ENCODE measurements at regions not wholly inside any gene's neighbourhood (a gene's known extent, or its start where the extent isn't known, plus 50 kb on each side); places are given as distances from the start of the nearest gene placed in this dataset.

DNA sequence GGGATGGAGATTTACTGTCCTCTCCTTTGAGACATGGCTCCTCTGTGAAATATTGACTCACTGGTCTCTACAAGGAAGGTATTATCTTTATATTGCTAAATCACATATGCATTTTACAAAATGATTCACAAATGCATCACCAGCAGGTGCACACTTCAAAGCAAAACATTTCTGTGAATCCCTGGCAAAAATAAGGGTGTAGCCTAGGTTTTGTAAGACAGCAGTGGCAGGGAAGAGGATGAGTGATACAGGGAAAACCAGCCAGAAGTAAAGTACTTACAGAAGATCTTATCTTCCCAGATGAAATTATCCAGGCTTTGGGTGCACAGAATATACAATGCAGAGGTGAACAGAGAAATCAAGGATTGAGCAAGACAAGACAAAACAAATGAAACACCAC, 1094.6 kb downstream of the GATA3 start:
- TF ChIP-seq, protein P1, sequence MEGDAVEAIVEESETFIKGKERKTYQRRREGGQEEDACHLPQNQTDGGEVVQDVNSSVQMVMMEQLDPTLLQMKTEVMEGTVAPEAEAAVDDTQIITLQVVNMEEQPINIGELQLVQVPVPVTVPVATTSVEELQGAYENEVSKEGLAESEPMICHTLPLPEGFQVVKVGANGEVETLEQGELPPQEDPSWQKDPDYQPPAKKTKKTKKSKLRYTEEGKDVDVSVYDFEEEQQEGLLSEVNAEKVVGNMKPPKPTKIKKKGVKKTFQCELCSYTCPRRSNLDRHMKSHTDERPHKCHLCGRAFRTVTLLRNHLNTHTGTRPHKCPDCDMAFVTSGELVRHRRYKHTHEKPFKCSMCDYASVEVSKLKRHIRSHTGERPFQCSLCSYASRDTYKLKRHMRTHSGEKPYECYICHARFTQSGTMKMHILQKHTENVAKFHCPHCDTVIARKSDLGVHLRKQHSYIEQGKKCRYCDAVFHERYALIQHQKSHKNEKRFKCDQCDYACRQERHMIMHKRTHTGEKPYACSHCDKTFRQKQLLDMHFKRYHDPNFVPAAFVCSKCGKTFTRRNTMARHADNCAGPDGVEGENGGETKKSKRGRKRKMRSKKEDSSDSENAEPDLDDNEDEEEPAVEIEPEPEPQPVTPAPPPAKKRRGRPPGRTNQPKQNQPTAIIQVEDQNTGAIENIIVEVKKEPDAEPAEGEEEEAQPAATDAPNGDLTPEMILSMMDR (IDR thresholded peaks at IDR 0.05), result no peak
- TF ChIP-seq EZH2 (IDR thresholded peaks at IDR 0.05), result no peak
- no peak for TF ChIP-seq EZH2phosphoT487 (IDR thresholded peaks at IDR 0.05)

All from neural progenitor cell (in vitro differentiated cells).